ENCODE measurements at regions not wholly inside any gene's neighbourhood (a gene's known extent, or its start where the extent isn't known, plus 50 kb on each side); places are given as distances from the start of the nearest gene placed in this dataset.
"Not testable (repeated sequence)": the region's sequence is repeated elsewhere in the genome, so short reads cannot be mapped to it uniquely, and the experiment has no call there.

DNA sequence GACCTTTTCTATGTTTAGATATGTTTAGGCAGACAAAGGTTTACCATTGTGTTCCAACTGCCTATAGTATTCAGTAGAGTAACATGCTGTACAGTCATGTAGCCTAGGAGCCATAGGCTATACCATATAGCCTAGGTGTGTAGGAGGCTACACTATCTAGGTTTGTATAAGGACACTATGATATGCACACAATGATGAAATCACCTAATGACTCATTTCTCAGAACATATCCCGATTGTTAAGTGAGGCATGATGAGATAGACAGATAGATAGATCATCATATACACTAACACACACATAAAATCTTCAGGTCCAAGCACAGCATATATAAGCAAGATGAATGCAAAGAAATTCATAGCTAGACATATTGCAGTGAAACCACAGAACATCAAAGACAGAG is 177.4 kb downstream of the NPIPA8 start:
- not testable (repeated sequence) for DNase-seq (ENCODE audit: low read depth, low spot score)

DNA sequence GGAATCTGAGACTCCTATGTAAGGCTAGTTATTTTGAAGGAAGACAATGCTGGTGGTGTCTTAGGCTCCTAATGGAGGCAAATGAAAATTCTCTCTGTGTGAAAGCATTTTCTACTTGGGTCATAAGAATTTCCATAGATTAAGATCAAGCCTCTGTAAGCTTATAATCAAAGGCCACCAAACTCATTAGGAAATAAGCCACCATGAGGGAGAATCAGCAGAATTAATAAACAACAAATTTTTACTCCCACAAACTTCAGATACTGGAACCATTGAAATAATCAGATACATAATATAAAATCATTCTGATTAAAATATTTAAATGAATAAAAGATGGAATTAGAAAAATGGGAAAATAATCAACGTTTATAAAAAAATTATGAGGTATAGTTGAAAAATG is 178.7 kb downstream of the NPIPA8 start:
- not testable (repeated sequence) for H3K4me3 ChIP-seq (ENCODE audit: low read length)

More for the DNA sequence above, 177.4 kb downstream of the NPIPA8 start:
- not testable (repeated sequence) for H3K4me3 ChIP-seq (ENCODE audit: low read length)

DNA sequence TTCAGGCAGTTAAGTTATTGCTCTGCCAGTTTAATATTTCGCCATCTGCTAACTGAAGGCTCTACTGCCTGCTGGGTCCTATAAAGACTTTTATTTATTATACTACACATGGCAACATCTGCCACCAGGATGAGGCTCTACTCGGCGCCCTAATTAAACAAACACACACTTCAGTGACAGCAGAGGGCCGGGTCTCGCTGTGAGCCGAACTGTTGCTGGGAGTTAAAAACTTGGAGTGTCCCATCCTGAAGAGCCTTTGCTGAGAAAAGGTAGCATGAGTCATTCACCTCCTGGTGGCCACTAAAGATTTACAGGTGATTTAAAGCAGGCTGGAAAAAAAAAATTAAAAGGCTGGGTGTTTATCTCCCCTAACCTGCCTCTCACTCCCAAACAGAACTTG is 183.7 kb downstream of the NPIPA8 start:
- not testable (repeated sequence) for DNase-seq (ENCODE audit: low read depth, low spot score); H3K4me3 ChIP-seq (ENCODE audit: low read length)

More for the DNA sequence above, 178.7 kb downstream of the NPIPA8 start:
- DNase-seq (ENCODE audit: low read depth, low spot score): not testable (repeated sequence)

DNA sequence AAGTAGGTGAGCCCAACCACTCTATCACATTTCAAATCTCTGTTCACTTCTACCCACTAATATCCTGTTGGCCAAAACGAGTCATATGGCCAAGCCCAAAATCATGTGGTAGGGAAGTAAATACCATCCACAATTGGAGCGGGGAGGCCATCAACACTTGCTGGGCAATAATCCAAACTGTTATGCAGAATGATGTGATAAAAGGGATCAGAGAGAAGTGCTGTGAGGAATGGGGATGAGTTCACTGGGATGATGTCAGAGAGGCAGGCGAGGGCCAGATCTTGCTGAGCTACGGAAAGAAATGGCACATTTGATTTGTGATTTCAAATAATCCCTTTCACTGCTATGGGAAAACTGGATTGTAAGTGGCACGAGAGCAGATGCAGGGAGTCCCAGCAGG is 188.4 kb downstream of the NPIPA8 start:
- DNase-seq (ENCODE audit: low read depth, low spot score): not testable (repeated sequence)

DNA sequence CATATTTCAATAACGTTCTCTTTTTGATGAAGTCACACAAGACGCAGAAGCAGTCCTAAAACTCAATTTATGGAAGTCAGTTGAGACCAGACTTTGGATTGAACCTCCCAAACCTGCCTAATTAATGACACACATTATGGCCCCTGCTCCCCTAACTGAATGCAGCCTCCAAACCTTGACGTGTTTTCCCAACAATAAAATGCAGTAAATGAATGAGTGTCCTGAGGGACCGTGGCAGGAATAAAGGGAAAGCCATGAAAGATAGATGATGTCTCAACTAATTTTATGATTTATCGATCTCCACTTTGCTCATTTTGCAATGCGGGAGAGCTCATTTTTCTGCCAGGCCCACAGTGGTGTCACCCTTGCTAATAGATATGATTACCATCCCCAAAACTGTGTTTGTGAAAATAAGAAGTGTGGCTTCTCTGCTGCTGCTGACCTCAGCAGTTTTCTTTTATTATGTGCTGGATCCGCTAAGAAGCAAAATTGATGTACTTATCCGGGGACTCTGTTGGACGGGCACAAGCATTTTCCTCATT is 189.9 kb downstream of the NPIPA8 start:
- not testable (repeated sequence) for DNase-seq (ENCODE audit: low read depth, low spot score); H3K4me3 ChIP-seq (ENCODE audit: low read length)

More for the DNA sequence above, 188.4 kb downstream of the NPIPA8 start:
- not testable (repeated sequence) for H3K4me3 ChIP-seq (ENCODE audit: low read length)

DNA sequence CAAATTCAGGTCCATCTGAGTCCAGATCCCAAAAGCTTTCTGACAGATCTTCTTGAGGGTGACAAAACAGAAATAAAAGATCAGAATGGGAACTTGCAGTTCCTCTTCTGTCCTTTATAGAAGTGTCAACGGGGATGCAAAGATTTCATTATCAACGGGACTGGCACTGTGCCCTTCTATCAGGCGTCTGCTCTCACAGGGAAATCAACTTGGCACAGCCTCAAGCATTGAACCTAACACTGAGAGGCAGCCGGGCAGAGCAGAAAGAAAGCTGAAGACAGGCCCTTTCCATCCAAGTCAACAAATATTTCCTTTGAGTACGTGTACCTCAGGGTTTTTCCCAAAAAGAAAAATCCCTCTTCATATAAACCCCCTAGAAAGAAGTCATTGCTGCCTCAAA is 194.5 kb downstream of the NPIPA8 start:
- H3K4me3 ChIP-seq (ENCODE audit: low read length): not testable (repeated sequence)

DNA sequence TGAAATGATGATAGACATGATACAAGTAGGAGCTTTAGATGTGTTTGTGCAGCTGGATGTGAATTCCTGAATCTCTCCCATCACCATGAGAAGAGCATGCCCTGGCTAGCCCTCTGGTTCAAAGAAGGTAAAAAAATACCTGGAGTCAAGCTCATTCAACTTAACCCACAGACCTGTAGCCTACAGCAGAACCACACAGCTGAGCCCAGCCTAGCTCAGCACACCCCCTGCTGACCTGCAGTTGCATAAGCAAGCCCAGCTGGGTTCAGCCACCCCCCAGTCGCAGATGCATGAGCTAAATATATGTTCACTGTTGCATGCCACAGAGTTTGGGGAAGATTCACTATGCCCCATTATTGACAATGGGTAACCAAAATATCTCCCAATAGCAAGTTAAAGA is 200.2 kb downstream of the NPIPA8 start:
- not testable (repeated sequence) for H3K4me3 ChIP-seq (ENCODE audit: low read length)

More for the DNA sequence above, 194.5 kb downstream of the NPIPA8 start:
- DNase-seq (ENCODE audit: low read depth, low spot score): not testable (repeated sequence)

DNA sequence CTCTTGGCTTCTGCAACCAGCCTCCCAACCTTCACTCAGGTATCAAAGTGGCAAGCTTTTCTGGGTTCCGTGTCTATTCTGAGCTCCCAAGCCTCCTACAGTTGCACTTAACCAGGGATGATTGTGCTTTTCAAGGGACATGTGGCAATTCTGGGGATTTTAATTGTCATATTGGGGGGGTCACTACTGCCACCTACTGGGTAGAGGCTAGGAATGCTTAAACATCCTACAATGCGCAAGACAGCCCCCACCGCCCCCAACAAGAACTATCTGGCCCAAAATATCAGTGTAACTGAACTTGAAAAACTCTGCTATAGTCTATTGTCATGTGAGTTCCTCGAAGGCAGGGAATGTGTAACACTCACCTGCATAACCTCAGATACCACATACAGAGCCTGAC is 201.5 kb downstream of the NPIPA8 start:
- H3K4me3 ChIP-seq (ENCODE audit: low read length): not testable (repeated sequence)

More for the DNA sequence above, 200.2 kb downstream of the NPIPA8 start:
- DNase-seq (ENCODE audit: low read depth, low spot score): not testable (repeated sequence)

DNA sequence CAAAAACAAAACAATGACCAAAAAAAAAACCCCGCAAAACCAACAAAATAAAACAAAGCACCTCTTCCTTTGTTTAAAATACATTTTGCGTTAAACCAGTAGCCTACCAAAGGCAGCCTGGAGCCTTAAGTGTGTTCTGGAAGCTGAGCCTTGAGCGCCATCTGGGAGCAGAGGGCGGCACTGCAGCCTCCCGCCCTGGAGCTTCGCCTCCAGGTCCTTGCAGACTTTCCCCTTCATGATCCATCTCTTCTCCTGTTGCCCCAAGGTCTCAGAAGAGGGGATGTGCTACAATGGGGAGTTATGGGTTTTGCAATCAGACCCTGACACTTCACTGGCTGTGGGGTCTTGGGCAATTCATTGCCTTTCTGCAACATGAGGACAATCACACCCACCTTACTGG is 204.9 kb downstream of the NPIPA8 start:
- H3K4me3 ChIP-seq (ENCODE audit: low read length); DNase-seq (ENCODE audit: low read depth, low spot score): not testable (repeated sequence)

More for the DNA sequence above, 201.5 kb downstream of the NPIPA8 start:
- not testable (repeated sequence) for DNase-seq (ENCODE audit: low read depth, low spot score)

DNA sequence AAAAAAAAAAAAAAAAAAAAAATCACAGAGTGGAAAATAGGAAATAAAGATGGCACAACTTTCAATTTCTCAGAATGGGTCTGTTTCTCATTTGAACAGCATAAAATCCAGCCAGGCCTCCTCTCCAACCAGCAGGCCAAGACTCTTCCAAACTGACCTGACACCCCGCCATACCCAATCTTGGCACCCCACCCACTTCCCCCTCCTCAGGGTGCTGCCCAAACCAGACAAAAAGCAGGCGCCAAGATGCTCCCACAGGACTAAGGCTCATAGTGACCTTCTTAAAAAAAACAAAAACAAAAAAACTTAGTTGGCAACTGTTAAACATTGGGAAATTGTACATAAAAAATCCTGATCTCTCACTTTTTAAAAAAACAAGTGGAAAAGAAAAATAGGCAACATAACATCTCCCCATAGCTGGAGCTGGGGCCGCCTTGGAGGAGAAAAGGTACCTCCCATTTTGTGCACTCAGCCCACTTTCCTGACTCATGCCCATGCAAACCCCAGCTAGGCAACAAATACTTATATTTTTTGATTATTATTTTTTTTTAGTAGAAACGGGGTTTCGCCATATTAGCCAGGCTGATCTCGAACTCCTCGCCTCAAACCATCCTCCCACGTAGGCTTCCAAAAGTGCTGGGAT is 205.9 kb downstream of the NPIPA8 start:
- not testable (repeated sequence) for H3K4me3 ChIP-seq (ENCODE audit: low read length); DNase-seq (ENCODE audit: low read depth, low spot score)

DNA sequence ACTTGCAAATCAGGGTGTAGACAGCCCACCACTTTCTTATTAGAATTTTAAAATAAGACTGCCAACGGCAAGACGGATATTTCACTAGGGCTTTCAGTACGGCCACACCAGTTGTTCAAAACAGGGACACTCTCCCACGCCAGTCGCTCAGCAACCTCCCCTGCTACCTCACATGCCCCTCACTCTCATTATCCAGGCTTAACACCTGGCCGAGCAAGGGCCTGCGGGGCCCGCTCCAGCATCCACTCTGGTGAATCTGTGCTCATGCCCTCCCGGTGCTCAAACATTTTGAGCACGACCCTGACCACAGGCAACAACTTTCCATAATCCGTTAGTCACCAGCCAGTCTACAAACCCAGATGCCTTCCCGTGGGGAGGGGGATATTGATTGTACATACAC is 209.5 kb downstream of the NPIPA8 start:
- not testable (repeated sequence) for DNase-seq (ENCODE audit: low read depth, low spot score); H3K4me3 ChIP-seq (ENCODE audit: low read length)

DNA sequence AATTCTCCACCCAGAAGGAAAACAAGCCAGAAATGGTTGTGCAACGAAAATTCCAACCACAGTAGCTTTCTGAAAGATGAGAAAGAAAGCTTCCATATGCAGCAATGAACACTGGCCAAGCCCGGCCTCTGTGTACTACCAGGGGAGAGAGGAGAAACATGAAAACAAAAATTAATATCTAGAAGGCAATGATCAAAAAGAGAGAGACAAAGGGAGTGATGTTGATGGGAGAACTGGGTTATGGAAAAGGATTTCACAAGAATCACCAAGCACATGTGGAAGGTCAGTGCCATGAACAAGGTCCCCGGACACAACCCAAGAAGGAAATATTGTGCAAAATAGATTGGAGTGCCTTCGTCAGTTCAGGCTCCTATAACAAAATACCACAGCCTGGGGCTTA is 217.4 kb downstream of the NPIPA8 start:
- H3K4me3 ChIP-seq (ENCODE audit: low read length); DNase-seq (ENCODE audit: low read depth, low spot score): not testable (repeated sequence)

DNA sequence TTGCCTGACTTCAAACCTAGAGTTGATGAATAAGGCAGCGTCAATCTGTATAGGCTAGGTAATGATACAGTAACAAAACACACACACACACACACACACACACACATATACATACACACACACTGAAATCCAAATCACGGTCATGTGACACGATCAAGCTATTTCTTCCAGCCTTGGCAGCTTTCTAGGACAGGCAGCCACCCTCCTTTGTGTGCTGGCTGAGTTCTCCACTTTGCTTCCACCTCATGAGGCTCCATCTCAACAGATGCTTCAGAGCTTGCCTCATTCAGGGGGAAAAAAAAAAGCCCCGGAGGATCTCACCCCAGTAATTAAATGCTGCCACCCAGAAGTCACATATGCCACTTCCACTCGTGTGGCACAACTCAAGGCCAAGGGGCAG is 217.9 kb downstream of the NPIPA8 start:
- not testable (repeated sequence) for DNase-seq (ENCODE audit: low read depth, low spot score)

DNA sequence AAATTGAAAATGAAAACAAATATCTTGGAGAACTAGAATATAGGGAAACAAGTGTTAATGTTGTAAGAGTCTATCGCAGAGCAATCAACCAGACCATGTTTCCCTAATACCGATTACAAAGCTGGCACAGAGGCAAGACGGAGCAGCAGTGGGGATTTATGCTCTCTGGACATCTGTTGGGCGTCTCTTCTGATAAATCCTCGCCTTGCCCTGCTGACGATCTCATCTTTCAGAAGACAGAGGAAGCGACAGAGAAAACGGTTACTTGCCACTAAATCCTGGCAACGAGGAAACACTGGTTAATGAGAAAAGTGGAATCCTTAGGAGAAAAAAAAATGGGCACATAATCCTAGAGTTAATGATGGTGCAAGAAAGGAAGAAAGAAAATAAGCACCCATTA is 218.5 kb downstream of the NPIPA8 start:
- DNase-seq (ENCODE audit: low read depth, low spot score); H3K4me3 ChIP-seq (ENCODE audit: low read length): not testable (repeated sequence)

More for the DNA sequence above, 217.9 kb downstream of the NPIPA8 start:
- H3K4me3 ChIP-seq (ENCODE audit: low read length): not testable (repeated sequence)

DNA sequence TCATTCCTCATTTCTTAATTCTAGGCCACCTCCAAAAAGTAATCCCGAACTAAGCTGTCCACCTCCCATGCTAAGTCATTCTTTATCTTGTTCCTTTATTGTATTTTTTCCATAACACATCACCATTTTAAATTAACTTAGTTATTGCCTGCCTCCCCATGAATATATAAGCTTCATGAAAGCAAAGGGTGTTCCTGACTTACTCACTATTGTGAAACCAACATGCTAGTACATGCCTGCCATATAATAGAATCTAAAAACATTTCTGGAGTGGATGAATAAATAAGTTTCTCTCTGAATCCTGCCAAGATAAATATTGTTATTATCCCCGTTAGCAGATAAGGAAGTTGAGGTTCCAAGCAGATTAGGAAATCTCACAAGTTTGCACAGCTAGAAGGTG is 232.1 kb downstream of the NPIPA8 start:
- not testable (repeated sequence) for DNase-seq (ENCODE audit: low read depth, low spot score); H3K4me3 ChIP-seq (ENCODE audit: low read length)

DNA sequence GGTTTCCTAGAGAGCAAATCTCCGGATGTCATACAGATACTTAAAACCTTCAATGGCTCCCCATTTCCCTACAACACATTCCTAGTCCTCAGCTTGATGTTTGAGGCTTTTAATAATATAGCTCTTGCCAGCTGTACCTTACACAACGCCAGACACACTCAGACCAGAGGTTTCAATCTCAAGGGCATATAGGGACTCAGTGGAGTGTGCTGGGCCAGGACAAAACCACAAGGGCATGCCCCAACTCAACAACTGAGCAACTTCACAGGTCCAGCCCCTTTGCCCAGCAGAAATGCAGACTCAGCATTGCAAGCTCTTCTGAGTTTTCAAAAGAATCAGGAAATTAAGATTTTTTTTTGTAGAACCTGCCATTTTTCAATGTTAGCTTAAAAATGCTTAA is 235.5 kb downstream of the NPIPA8 start:
- not testable (repeated sequence) for DNase-seq (ENCODE audit: low read depth, low spot score); H3K4me3 ChIP-seq (ENCODE audit: low read length)

DNA sequence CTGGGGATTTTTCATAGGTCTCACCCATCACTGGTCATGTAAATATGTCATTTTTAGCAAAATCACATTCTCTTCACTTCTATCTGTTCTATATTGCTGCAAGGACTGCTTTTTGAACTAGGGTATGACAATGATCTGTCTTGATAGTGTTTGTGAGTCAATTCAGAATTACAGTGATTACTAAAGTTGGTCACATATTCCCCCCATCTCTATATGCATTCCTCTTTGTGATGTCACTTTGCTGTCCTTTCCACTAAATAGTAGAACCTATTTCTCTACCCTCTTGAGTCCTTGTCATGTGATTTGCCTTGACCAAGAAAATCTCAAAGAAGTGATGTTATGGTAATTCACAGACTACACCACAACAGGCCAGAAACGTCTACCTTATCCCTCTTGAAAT is 243.9 kb downstream of the NPIPA8 start:
- not testable (repeated sequence) for H3K4me3 ChIP-seq (ENCODE audit: low read length); DNase-seq (ENCODE audit: low read depth, low spot score)

DNA sequence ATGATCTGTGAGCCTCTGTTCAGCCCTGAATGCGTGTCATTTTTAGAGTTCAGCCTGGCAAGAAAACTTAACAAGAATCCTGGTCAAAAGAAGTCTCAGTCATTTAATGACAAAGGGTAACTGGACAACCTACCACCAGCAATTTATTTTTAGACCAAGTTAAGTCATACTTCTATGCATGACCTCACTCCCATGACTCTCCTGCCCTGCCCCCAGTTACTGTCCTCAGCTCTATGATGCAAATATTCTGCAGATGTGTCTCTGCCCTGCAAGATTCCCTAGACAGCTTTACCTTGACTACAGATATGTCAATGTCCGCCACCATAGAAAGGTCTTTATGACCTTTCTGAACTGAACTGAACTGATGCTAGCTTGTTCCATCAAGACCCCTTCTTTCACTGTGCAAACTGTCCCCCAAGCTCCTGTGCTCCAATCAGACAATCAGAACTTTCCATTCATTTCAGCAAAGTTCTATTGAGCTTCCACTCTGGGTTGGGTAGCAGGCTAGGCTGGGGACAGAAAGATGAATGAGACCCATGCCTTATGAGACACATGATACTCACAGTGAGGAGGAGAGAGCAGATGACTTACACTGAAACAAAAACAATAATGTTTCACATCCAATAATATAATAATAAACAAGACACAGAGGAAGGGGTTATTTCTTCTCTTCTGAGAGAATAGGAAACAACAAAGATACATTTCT is 255.7 kb downstream of the NPIPA8 start:
- DNase-seq (ENCODE audit: low read depth, low spot score); H3K4me3 ChIP-seq (ENCODE audit: low read length): not testable (repeated sequence)

DNA sequence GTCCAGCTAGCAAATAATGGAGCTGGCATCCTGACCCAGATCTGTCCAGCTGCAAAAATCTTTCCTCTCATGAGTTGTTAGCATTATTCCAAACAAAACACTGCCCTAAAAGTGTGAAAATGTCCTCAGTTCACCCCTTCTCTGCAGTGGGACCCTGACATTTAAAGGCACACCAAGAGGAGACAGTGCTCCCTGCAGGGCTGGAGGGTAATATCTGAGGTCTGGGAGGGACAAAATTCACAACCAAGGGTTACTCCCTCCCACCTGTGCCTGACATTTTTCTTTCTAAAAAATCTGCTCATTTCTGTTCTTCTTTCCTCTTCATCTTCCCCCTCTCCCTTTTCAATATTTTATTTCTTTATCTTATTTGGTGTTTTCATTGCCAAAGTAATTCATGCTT is 258.6 kb downstream of the NPIPA8 start:
- DNase-seq (ENCODE audit: low read depth, low spot score); H3K4me3 ChIP-seq (ENCODE audit: low read length): not testable (repeated sequence)

DNA sequence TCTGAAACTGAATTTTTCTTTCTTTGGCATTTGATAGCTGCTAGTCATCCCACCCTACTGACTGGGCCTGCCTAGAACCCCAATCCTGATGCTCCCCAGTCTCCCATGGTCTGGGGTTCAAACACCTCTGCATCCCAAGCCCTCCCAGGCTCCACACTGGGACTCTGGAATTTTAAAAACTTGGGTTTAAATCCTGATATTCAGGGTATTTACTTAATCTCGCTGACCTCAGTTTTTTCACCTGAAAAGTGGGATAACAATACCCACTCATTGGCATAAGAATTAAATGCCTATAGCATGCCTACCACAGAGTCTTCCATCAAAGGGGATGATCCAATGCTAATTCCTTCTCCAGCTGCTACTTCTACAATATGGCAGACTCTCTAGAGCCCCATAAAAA is 264.4 kb downstream of the NPIPA8 start:
- DNase-seq (ENCODE audit: low read depth, low spot score): no peak
- no peak overlapping the region for H3K4me3 ChIP-seq (ENCODE audit: low read length)
